OCI-LY7 (cell line): ENCODE measurements at regions not wholly inside any gene's neighbourhood (a gene's known extent, or its start where the extent isn't known, plus 50 kb on each side); places are given as distances from the start of the nearest gene placed in this dataset.

ENCODE experiments used
- BruUV-seq: library from RNA; stranded (reverse); fragments of 400-500 nt; replicated peaks from 2 replicates; lab custom pipeline; 2021; lab: Mats Ljungman, UMichigan
- CTCF ChIA-PET: fragments of 300-600 bp; sonication (Branson Sonifier 250); formaldehyde crosslinking; loops from one replicate; lab custom pipeline; 2022; ENCODE audit warnings: antibody characterized with exemption; ENCODE audit not compliant: unreplicated experiment; lab: Charles Lee
- POLR2A ChIA-PET: fragments of 300-600 bp; sonication (Branson Sonifier 250); formaldehyde crosslinking; loops from one replicate; lab custom pipeline; 2022; ENCODE audit warnings: antibody characterized with exemption; lab: Charles Lee
- DNase-seq: peaks from one replicate; pipeline ENCODE4 v3.0.0-alpha.2; 2015; ENCODE audit warnings: low spot score
- H2AFZ ChIP-seq: fragments of 200-600 bp; sonication (generic), shearing (Covaris generic); 2 replicates; pipeline ENCODE4 v1.6.1; 2014; ENCODE audit warnings: mild to moderate bottlenecking, antibody characterized with exemption, low read length, moderate library complexity
- H3K27ac ChIP-seq: fragments of 200-600 bp; sonication (generic); 2 replicates; pipeline ENCODE4 v1.5.1; 2014; ENCODE audit warnings: mixed run types, low read depth, mild to moderate bottlenecking, moderate library complexity, low read length, inconsistent platforms; ENCODE audit not compliant: poor library complexity, severe bottlenecking
- H3K36me3 ChIP-seq: fragments of 200-600 bp; sonication (generic); 2 replicates; pipeline ENCODE4 v1.6.1; 2014; ENCODE audit warnings: mild to moderate bottlenecking, antibody characterized with exemption, low read length, moderate library complexity, mixed read lengths; ENCODE audit not compliant: insufficient read depth
- H3K4me1 ChIP-seq: fragments of 200-600 bp; sonication (generic); 2 replicates; pipeline ENCODE4 v1.5.1; 2014; ENCODE audit warnings: mild to moderate bottlenecking, low read length; ENCODE audit not compliant: insufficient read depth, poor library complexity, severe bottlenecking
- H3K4me2 ChIP-seq: fragments of 200-600 bp; sonication (generic); 2 replicates; pipeline ENCODE4 v1.6.1; 2014; ENCODE audit warnings: mild to moderate bottlenecking, low read length
- H3K4me3 ChIP-seq: fragments of 200-600 bp; sonication (generic); 2 replicates; pipeline ENCODE4 v1.5.1; 2014; ENCODE audit warnings: mild to moderate bottlenecking, low read depth, low read length; ENCODE audit not compliant: poor library complexity, severe bottlenecking
- H3K79me2 ChIP-seq: fragments of 200-600 bp; sonication (generic); 2 replicates; pipeline ENCODE4 v1.6.1; 2016; ENCODE audit warnings: low read depth, mild to moderate bottlenecking, low read length, moderate library complexity, mixed read lengths; ENCODE audit not compliant: insufficient read depth
- H3K9me2 ChIP-seq: fragments of 200-600 bp; sonication (generic); 2 replicates; pipeline ENCODE4 v1.6.1; 2016; ENCODE audit warnings: mild to moderate bottlenecking, low read length, mixed read lengths; ENCODE audit not compliant: insufficient read depth
- H3K9me3 ChIP-seq: fragments of 200-600 bp; sonication (generic); 2 replicates; pipeline ENCODE4 v1.6.1; 2014; ENCODE audit warnings: mild to moderate bottlenecking, mixed run types, low read length, mixed read lengths
- H4K20me1 ChIP-seq: fragments of 200-600 bp; sonication (generic); 2 replicates; pipeline ENCODE4 v1.6.1; 2014; ENCODE audit warnings: mild to moderate bottlenecking, antibody characterized with exemption, low read length, moderate library complexity, mixed read lengths; ENCODE audit not compliant: insufficient read depth
- EZH2phosphoT487 ChIP-seq: fragments of 200-600 bp; sonication (generic); IDR thresholded peaks from 2 replicates; pipeline ENCODE4 v1.6.1; 2018; ENCODE audit warnings: low read depth, borderline replicate concordance, mild to moderate bottlenecking, mixed run types, antibody characterized with exemption, low read length, moderate library complexity, mixed read lengths
- intact Hi-C: fragments of 100-400 bp; cut with micrococcal nuclease; formaldehyde crosslinking; loops from one replicate; pipeline ENCODE4 v1.10.0; 2022; ENCODE audit not compliant: unreplicated experiment
- TF ChIP-seq, protein P1 (sequence below): fragments of 200-600 bp; sonication (generic); conservative IDR thresholded peaks from 2 replicates; pipeline ENCODE4 v1.5.1; 2014; ENCODE audit warnings: mild to moderate bottlenecking, antibody characterized with exemption, low read length, moderate library complexity, mixed read lengths

DNA sequence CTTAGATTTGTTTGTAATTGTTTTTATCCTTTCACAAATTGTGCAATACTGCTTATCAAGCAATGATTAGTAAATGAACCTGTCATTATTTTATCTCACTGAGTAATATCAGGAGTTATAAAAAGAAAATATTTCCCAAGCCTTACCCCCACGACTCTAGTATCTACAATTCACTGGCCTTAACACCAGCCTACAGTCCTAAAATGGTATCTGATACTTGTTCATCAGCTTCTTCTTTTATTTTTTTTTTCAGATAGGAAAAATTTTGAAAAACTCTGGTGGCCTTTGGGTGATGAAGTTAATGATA is 160.8 kb upstream of the FOXA2 start:
- H2AFZ ChIP-seq, result no peak overlapping the region

GRCh38 chr20:22746957-22747356 is 162.6 kb upstream of the FOXA2 start:
- no TSS peak for BruUV-seq
- Histone ChIP-seq H3K9me2 (no peaks in the 10 kb centered on the region), H3K27ac (no peak overlapping the region), H2AFZ (no peak overlapping the region), H3K4me3 (no peak overlapping the region), H3K36me3 (no peaks in the 10 kb centered on the region), H3K4me2 (no peak overlapping the region), H3K9me3 (no peaks in the 10 kb centered on the region), H3K79me2 (no peaks in the 10 kb centered on the region), H4K20me1 (no peaks in the 10 kb centered on the region), H3K4me1 (no peaks in the 10 kb centered on the region)
- CTCF ChIA-PET, result no interaction called here
- intact Hi-C loops, result no loop called here
- POLR2A ChIA-PET, result no interaction called here
- no peak for TF ChIP-seq EZH2phosphoT487
- TF ChIP-seq, protein P1, sequence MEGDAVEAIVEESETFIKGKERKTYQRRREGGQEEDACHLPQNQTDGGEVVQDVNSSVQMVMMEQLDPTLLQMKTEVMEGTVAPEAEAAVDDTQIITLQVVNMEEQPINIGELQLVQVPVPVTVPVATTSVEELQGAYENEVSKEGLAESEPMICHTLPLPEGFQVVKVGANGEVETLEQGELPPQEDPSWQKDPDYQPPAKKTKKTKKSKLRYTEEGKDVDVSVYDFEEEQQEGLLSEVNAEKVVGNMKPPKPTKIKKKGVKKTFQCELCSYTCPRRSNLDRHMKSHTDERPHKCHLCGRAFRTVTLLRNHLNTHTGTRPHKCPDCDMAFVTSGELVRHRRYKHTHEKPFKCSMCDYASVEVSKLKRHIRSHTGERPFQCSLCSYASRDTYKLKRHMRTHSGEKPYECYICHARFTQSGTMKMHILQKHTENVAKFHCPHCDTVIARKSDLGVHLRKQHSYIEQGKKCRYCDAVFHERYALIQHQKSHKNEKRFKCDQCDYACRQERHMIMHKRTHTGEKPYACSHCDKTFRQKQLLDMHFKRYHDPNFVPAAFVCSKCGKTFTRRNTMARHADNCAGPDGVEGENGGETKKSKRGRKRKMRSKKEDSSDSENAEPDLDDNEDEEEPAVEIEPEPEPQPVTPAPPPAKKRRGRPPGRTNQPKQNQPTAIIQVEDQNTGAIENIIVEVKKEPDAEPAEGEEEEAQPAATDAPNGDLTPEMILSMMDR, result no peak
- no peak for DNase-seq

More for the DNA sequence above, 160.8 kb upstream of the FOXA2 start:
- TF ChIP-seq, protein P1, result no peak
- no peak for TF ChIP-seq EZH2phosphoT487
- POLR2A ChIA-PET, result no interaction called here
- H3K9me2 ChIP-seq, result no peaks in the 10 kb centered on the region
- no peaks in the 10 kb centered on the region for H4K20me1 ChIP-seq
- H3K79me2 ChIP-seq, result no peaks in the 10 kb centered on the region
- H3K27ac ChIP-seq, result no peak overlapping the region
- H3K9me3 ChIP-seq, result no peaks in the 10 kb centered on the region
- DNase-seq, result no peak
- H3K4me1 ChIP-seq, result no peaks in the 10 kb centered on the region
- no peak overlapping the region for H3K4me3 ChIP-seq
- no TSS peak for BruUV-seq
- no peaks in the 10 kb centered on the region for H3K36me3 ChIP-seq
- intact Hi-C loops, result no loop called here
- no peak overlapping the region for H3K4me2 ChIP-seq
- CTCF ChIA-PET, result no interaction called here

DNA sequence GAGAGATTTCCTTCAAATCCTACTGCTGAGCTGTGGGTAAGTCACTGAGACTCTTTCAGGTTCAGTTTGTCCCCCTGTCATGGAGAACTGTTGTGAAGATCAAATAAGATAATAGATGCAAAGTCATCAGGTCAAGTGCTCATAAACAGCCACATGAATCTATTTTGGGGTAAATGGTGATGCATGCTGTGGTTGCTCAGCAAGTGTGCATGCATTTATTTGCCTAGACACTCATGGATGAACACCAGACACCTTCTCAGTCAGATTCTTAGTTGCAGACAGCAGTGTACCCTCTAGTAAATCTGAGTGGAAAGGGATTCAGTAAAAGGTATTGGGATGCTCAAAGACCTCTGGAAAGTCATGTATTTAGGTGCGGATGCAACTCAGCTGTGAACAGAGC is 168.0 kb upstream of the FOXA2 start:
- Histone ChIP-seq H3K4me1 (no peaks in the 10 kb centered on the region), H3K9me3 (no peaks in the 10 kb centered on the region), H3K4me3 (no peak overlapping the region), H4K20me1 (no peaks in the 10 kb centered on the region), H2AFZ (no peak overlapping the region), H3K79me2 (no peaks in the 10 kb centered on the region), H3K36me3 (no peaks in the 10 kb centered on the region), H3K27ac (no peak overlapping the region), H3K9me2 (no peaks in the 10 kb centered on the region), H3K4me2 (no peak overlapping the region)
- TF ChIP-seq, protein P1, result no peak
- no peak for TF ChIP-seq EZH2phosphoT487
- intact Hi-C loops, result no loop called here
- ChIA-PET CTCF (no interaction called here), POLR2A (no interaction called here)
- BruUV-seq, result no TSS peak
- no peak for DNase-seq
